BLaER1 (cell line): ENCODE measurements at regions not wholly inside any gene's neighbourhood (a gene's known extent, or its start where the extent isn't known, plus 50 kb on each side); places are given as distances from the start of the nearest gene placed in this dataset.

ENCODE experiments used
- H3K27ac ChIP-seq: shearing (Covaris generic); formaldehyde crosslinking; 2 replicates; pipeline ENCODE4 v1.8.1; 2022
- H3K27me3 ChIP-seq: shearing (Covaris generic); formaldehyde crosslinking; 2 replicates; pipeline ENCODE4 v1.8.1; 2022
- H3K36me3 ChIP-seq: shearing (Covaris generic); formaldehyde crosslinking; 2 replicates; pipeline ENCODE4 v1.8.1; 2022
- H3K4me1 ChIP-seq: shearing (Covaris generic); formaldehyde crosslinking; 2 replicates; pipeline ENCODE4 v1.8.1; 2022
- H3K4me2 ChIP-seq: shearing (Covaris generic); formaldehyde crosslinking; 2 replicates; pipeline ENCODE4 v1.8.1; 2022
- H3K4me3 ChIP-seq: shearing (Covaris generic); formaldehyde crosslinking; 2 replicates; pipeline ENCODE4 v1.8.1; 2022
- H3K9ac ChIP-seq: shearing (Covaris generic); formaldehyde crosslinking; 2 replicates; pipeline ENCODE4 v1.8.1; 2022
- H3K9me3 ChIP-seq: shearing (Covaris generic); formaldehyde crosslinking; 2 replicates; pipeline ENCODE4 v1.8.1; 2022
- H4K20me1 ChIP-seq: shearing (Covaris generic); formaldehyde crosslinking; 2 replicates; pipeline ENCODE4 v1.8.1; 2022
- Cebpa-rat ChIP-seq: shearing (Covaris generic); IDR thresholded peaks from 2 replicates; pipeline ENCODE4 v1.8.1; 2022

GRCh38 chr10:29005988-29006387, 282.9 kb upstream of the LYZL1 start:
- H3K27ac ChIP-seq = no peak overlapping the region
- TF ChIP-seq Cebpa-rat = no peak

GRCh38 chr10:29007370-29007747, 281.5 kb upstream of the LYZL1 start:
- Histone ChIP-seq H3K9ac (no peak overlapping the region), H3K27me3 (no peaks in the 10 kb centered on the region), H4K20me1 (no peaks in the 10 kb centered on the region), H3K27ac (no peak overlapping the region), H3K4me3 (no peak overlapping the region), H3K9me3 (no peaks in the 10 kb centered on the region), H3K36me3 (no peaks in the 10 kb centered on the region), H3K4me2 (no peak overlapping the region), H3K4me1 (no peaks in the 10 kb centered on the region)
- no peak for TF ChIP-seq Cebpa-rat

More at GRCh38 chr10:29005988-29006387, 282.9 kb upstream of the LYZL1 start:
- no peaks in the 10 kb centered on the region for H4K20me1 ChIP-seq
- no peaks in the 10 kb centered on the region for H3K9me3 ChIP-seq
- no peak overlapping the region for H3K9ac ChIP-seq
- no peak overlapping the region for H3K4me3 ChIP-seq
- no peaks in the 10 kb centered on the region for H3K36me3 ChIP-seq
- no peaks in the 10 kb centered on the region for H3K4me1 ChIP-seq
- no peak overlapping the region for H3K4me2 ChIP-seq
- no peaks in the 10 kb centered on the region for H3K27me3 ChIP-seq

- Histone ChIP-seq H4K20me1 (no peaks in the 10 kb centered on the region), H3K36me3 (no peaks in the 10 kb centered on the region), H3K4me1 (no peaks in the 10 kb centered on the region), H3K9me3 (no peaks in the 10 kb centered on the region), H3K4me2 (no peak overlapping the region), H3K9ac (no peak overlapping the region), H3K27ac (no peak overlapping the region), H3K27me3 (no peaks in the 10 kb centered on the region), H3K4me3 (no peak overlapping the region)
- TF ChIP-seq Cebpa-rat = no peak
These were observed 280.9 kb upstream of the LYZL1 start for GRCh38 chr10:29007748-29008610.

GRCh38 chr10:29009464-29009863, 279.4 kb upstream of the LYZL1 start:
- H3K27me3 ChIP-seq = no peaks in the 10 kb centered on the region
- H3K9me3 ChIP-seq = no peaks in the 10 kb centered on the region
- no peaks in the 10 kb centered on the region for H3K36me3 ChIP-seq
- no peak for TF ChIP-seq Cebpa-rat
- H3K4me3 ChIP-seq = no peak overlapping the region
- no peak overlapping the region for H3K27ac ChIP-seq
- H3K9ac ChIP-seq = no peak overlapping the region
- H3K4me2 ChIP-seq = no peak overlapping the region
- no peaks in the 10 kb centered on the region for H4K20me1 ChIP-seq
- H3K4me1 ChIP-seq = no peaks in the 10 kb centered on the region

- TF ChIP-seq Cebpa-rat = no peak
- no peaks in the 10 kb centered on the region for H3K4me1 ChIP-seq
- no peaks in the 10 kb centered on the region for H3K36me3 ChIP-seq
- H3K4me3 ChIP-seq = no peak overlapping the region
- no peak overlapping the region for H3K9ac ChIP-seq
- no peak overlapping the region for H3K27ac ChIP-seq
- no peaks in the 10 kb centered on the region for H3K27me3 ChIP-seq
- H3K4me2 ChIP-seq = no peak overlapping the region
- H3K9me3 ChIP-seq = no peaks in the 10 kb centered on the region
- no peaks in the 10 kb centered on the region for H4K20me1 ChIP-seq
These were observed 277.4 kb upstream of the LYZL1 start for GRCh38 chr10:29011516-29011915.

- Histone ChIP-seq H4K20me1 (no peaks in the 10 kb centered on the region), H3K9ac (no peak overlapping the region), H3K27me3 (no peaks in the 10 kb centered on the region), H3K4me2 (no peak overlapping the region), H3K4me3 (no peak overlapping the region), H3K9me3 (0 out of 2 replicates have a peak, but pooled peaks cover 4% of the 10 kb centered on the region), H3K27ac (no peak overlapping the region), H3K4me1 (no peaks in the 10 kb centered on the region), H3K36me3 (no peaks in the 10 kb centered on the region)
- no peak for TF ChIP-seq Cebpa-rat
These were observed 275.8 kb upstream of the LYZL1 start for GRCh38 chr10:29012926-29013554.

- no peak for TF ChIP-seq Cebpa-rat
- no peak overlapping the region for H3K27ac ChIP-seq
These were observed 267.3 kb upstream of the LYZL1 start for GRCh38 chr10:29021591-29021990.

GRCh38 chr10:29022513-29022912, 266.4 kb upstream of the LYZL1 start:
- Histone ChIP-seq H3K27ac (no peak overlapping the region), H3K4me3 (no peak overlapping the region), H3K9ac (no peak overlapping the region), H3K4me1 (no peaks in the 10 kb centered on the region), H3K9me3 (0 out of 2 replicates have a peak, but pooled peaks cover 1% of the 10 kb centered on the region), H3K36me3 (no peaks in the 10 kb centered on the region), H4K20me1 (no peaks in the 10 kb centered on the region), H3K27me3 (no peaks in the 10 kb centered on the region), H3K4me2 (no peak overlapping the region)
- TF ChIP-seq Cebpa-rat = no peak

More at GRCh38 chr10:29021591-29021990, 267.3 kb upstream of the LYZL1 start:
- Histone ChIP-seq H3K36me3 (no peaks in the 10 kb centered on the region), H3K27me3 (no peaks in the 10 kb centered on the region), H3K4me2 (no peak overlapping the region), H3K4me1 (no peaks in the 10 kb centered on the region), H4K20me1 (no peaks in the 10 kb centered on the region), H3K4me3 (no peak overlapping the region), H3K9ac (no peak overlapping the region), H3K9me3 (0 out of 2 replicates have a peak, but pooled peaks cover 4% of the 10 kb centered on the region)

- no peaks in the 10 kb centered on the region for H4K20me1 ChIP-seq
- no peak for TF ChIP-seq Cebpa-rat
- H3K4me3 ChIP-seq = no peak overlapping the region
- H3K36me3 ChIP-seq = no peaks in the 10 kb centered on the region
- H3K9me3 ChIP-seq = no peaks in the 10 kb centered on the region
- no peaks in the 10 kb centered on the region for H3K27me3 ChIP-seq
- H3K4me2 ChIP-seq = no peak overlapping the region
- H3K9ac ChIP-seq = no peak overlapping the region
- no peaks in the 10 kb centered on the region for H3K4me1 ChIP-seq
- no peak overlapping the region for H3K27ac ChIP-seq
These were observed 265.2 kb upstream of the LYZL1 start for GRCh38 chr10:29023678-29024077.

- Histone ChIP-seq H3K9me3 (no peaks in the 10 kb centered on the region), H3K27me3 (no peaks in the 10 kb centered on the region), H3K27ac (no peak overlapping the region), H3K4me3 (no peak overlapping the region), H3K9ac (no peak overlapping the region), H4K20me1 (no peaks in the 10 kb centered on the region), H3K4me2 (no peak overlapping the region), H3K4me1 (no peaks in the 10 kb centered on the region), H3K36me3 (no peaks in the 10 kb centered on the region)
- no peak for TF ChIP-seq Cebpa-rat
These were observed 262.6 kb upstream of the LYZL1 start for GRCh38 chr10:29026065-29026797.
